Neural cell (in vitro differentiated cells): ENCODE measurements at regions not wholly inside any gene's neighbourhood (a gene's known extent, or its start where the extent isn't known, plus 50 kb on each side); places are given as distances from the start of the nearest gene placed in this dataset.

Source experiments
- CTCF ChIP-seq: fragments of 450-650 bp; IDR thresholded peaks from 2 replicates; pipeline ENCODE4 v1.5.1; 2014; ENCODE audit warnings: antibody characterized with exemption, mild to moderate bottlenecking, moderate library complexity; ENCODE audit not compliant: poor library complexity, severe bottlenecking
- EP300 ChIP-seq: fragments of 450-650 bp; conservative IDR thresholded peaks from 2 replicates; pipeline ENCODE4 v1.6.1; 2014; ENCODE audit warnings: antibody characterized with exemption, mild to moderate bottlenecking, moderate library complexity; ENCODE audit not compliant: poor library complexity, severe bottlenecking
- EZH2 ChIP-seq: fragments of 200-600, 300-800 bp; shearing (Covaris generic), sonication (generic); IDR thresholded peaks from 2 replicates; pipeline ENCODE4 v1.6.1; 2014; ENCODE audit warnings: antibody characterized with exemption, low read length, borderline replicate concordance, mild to moderate bottlenecking; ENCODE audit not compliant: insufficient read depth, poor library complexity, severe bottlenecking
- POLR2AphosphoS5 ChIP-seq: IDR thresholded peaks from 2 replicates; pipeline ENCODE4 v1.6.1; 2012
- RAD21 ChIP-seq: fragments of 450-650 bp; conservative IDR thresholded peaks from 2 replicates; pipeline ENCODE4 v1.6.1; 2014; ENCODE audit warnings: antibody characterized with exemption, mild to moderate bottlenecking, moderate library complexity
- REST ChIP-seq: IDR thresholded peaks from 2 replicates; pipeline ENCODE4 v1.6.1; 2012; ENCODE audit warnings: borderline replicate concordance
- SMC3 ChIP-seq: fragments of 450-650 bp; conservative IDR thresholded peaks from 2 replicates; pipeline ENCODE4 v1.6.1; 2014; ENCODE audit warnings: antibody characterized with exemption, mild to moderate bottlenecking, moderate library complexity; ENCODE audit not compliant: poor library complexity
- TAF1 ChIP-seq: IDR thresholded peaks from 2 replicates; pipeline ENCODE4 v1.6.1; 2012; ENCODE audit warnings: low read depth

GRCh38 chr6:84447651-84448050, 220.2 kb upstream of the CEP162 start:
- TF ChIP-seq SMC3, result no peak
- no peak for TF ChIP-seq CTCF
- no peak for TF ChIP-seq EZH2
- TF ChIP-seq EP300, result no peak
- no peak for TF ChIP-seq TAF1
- no peak for TF ChIP-seq REST
- no peak for TF ChIP-seq RAD21
- no peak for TF ChIP-seq POLR2AphosphoS5
